ENCODE measurements at regions not wholly inside any gene's neighbourhood (a gene's known extent, or its start where the extent isn't known, plus 50 kb on each side); places are given as distances from the start of the nearest gene placed in this dataset.
A peak's percentile ranks its signal among the peaks of the same experiment; 100 is the strongest.
"Not testable (repeated sequence)": the region's sequence is repeated elsewhere in the genome, so short reads cannot be mapped to it uniquely, and the experiment has no call there.

- intact Hi-C loops (cut with DNase I; ENCODE audit: low total_unique reads); H3K27ac ChIP-seq; H3K4me3 ChIP-seq; H3K27me3 ChIP-seq (replicated peaks in 1 of 7); H3K4me1 ChIP-seq; H3K36me3 ChIP-seq: not testable (repeated sequence)
- H3K9me3 ChIP-seq, result peaks cover 0 to 50% (median 27%) of the 10 kb centered on the region in 8 donors
- WGBS, 5 donors, result 87 to 94% (median 90%) methylated on average over 9 to 15 of the region's 17 CpGs
- DNase-seq, result peak; percentile 34
These were observed 3879.3 kb downstream of the SRGAP2C start for GRCh38 chr1:125064029-125064428.

DNA sequence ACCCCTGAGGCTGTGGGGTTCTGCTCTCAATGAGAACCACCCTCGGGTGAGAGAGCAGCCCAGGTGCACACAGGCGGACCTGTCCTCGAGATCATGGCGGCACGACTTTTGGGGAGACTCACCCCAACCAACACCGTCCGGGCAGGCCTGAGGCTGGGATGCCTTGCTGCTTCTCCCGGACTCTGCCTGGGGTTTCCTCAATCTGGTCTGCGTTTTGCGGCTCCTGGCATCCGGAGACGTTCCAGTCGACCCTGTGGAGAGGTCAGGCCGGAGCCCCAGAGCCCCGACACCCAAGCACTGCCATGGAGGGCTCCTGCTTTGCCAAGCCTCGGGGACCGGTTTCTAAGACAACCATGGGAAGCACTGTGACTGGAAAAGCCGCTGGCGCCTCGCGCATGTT, 3879.7 kb downstream of the SRGAP2C start:
- Histone ChIP-seq H3K36me3 (no peaks in the 10 kb centered on the region), H3K4me3 (no peak overlapping the region), H3K4me1 (no peaks in the 10 kb centered on the region), H3K27ac (no peak overlapping the region), H3K9me3 (peaks cover 0 to 55% (median 31%) of the 10 kb centered on the region in 8 donors), H3K27me3 (replicated peaks in 1 of 7) (no peaks in the 10 kb centered on the region)
- intact Hi-C loops (cut with DNase I; ENCODE audit: low total_unique reads), result no loop called here
- TF ChIP-seq POLR2A (IDR thresholded peaks at IDR 0.05), result no peak
- TF ChIP-seq, protein P1, sequence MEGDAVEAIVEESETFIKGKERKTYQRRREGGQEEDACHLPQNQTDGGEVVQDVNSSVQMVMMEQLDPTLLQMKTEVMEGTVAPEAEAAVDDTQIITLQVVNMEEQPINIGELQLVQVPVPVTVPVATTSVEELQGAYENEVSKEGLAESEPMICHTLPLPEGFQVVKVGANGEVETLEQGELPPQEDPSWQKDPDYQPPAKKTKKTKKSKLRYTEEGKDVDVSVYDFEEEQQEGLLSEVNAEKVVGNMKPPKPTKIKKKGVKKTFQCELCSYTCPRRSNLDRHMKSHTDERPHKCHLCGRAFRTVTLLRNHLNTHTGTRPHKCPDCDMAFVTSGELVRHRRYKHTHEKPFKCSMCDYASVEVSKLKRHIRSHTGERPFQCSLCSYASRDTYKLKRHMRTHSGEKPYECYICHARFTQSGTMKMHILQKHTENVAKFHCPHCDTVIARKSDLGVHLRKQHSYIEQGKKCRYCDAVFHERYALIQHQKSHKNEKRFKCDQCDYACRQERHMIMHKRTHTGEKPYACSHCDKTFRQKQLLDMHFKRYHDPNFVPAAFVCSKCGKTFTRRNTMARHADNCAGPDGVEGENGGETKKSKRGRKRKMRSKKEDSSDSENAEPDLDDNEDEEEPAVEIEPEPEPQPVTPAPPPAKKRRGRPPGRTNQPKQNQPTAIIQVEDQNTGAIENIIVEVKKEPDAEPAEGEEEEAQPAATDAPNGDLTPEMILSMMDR (IDR thresholded peaks at IDR 0.05 in 8 of 11, conservative IDR thresholded peaks at IDR 0.05 in 3 of 11), result no peak
- DNase-seq, result peak; percentile 44
- WGBS, 5 donors, result 86 to 93% (median 91%) methylated on average over 9 to 21 of the region's 21 CpGs

DNA sequence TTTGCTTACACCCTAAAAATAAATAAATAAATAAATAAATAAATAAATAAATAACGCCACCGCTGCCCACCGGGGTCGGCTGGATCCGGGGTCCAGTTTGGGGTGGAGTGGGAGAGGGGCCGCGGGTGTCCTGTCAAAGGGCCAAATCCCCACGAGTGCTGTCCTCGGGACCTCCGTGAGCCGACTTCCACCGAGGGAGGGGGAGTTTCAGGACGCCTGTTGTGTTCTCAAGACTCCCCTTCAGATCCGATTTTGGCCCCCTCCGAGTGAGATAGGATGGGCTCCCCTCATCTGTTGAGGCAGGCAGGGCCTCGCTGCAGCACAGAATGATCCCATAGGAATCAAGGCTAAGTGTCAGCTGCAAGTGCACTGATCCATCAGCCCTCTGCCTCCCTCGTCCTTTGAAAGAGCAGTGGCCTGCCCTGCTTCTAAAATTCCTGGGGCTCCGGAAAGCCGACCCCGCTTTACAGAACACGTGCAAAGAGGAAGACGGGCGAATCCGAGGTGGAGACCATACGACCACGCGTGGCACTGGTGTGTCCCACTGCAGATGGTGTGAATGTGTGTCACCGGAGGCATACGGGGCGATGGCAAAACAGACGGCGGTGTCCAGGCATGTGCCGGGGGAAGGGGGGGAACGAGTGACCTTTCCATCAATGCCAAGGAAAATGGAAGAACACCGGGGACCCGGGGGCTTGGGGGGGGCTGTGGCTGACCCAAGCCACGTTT, 3880.5 kb downstream of the SRGAP2C start:
- H3K36me3 ChIP-seq, result no peaks in the 10 kb centered on the region
- no peaks in the 10 kb centered on the region for H3K4me1 ChIP-seq
- no peaks in the 10 kb centered on the region for H3K27me3 ChIP-seq (replicated peaks in 1 of 7)
- 85 to 94% (median 87%) methylated on average over 37 of the region's 37 CpGs for WGBS, 5 donors
- TF ChIP-seq POLR2A (IDR thresholded peaks at IDR 0.05) (no peak), POLR2AphosphoS5 (IDR thresholded peaks at IDR 0.05) (no peak)
- TF ChIP-seq, protein P1 (IDR thresholded peaks at IDR 0.05 in 8 of 11, conservative IDR thresholded peaks at IDR 0.05 in 3 of 11), result no peak
- peak; percentile 59 for DNase-seq
- no peak overlapping the region for H3K4me3 ChIP-seq
- intact Hi-C loops (cut with DNase I; ENCODE audit: low total_unique reads), result no loop called here
- peaks cover 0 to 63% (median 39%) of the 10 kb centered on the region in 8 donors for H3K9me3 ChIP-seq
- H3K27ac ChIP-seq, result no peak overlapping the region

GRCh38 chr1:125065821-125066180, 3881.0 kb downstream of the SRGAP2C start:
- DNase-seq, result peak; percentile 27
- Histone ChIP-seq H3K4me1 (no peaks in the 10 kb centered on the region), H3K36me3 (no peaks in the 10 kb centered on the region), H3K27me3 (replicated peaks in 1 of 7) (no peaks in the 10 kb centered on the region), H3K9me3 (peaks cover 0 to 68% (median 44%) of the 10 kb centered on the region in 8 donors), H3K4me3 (no peak overlapping the region), H3K27ac (no peak overlapping the region)
- TF ChIP-seq POLR2AphosphoS5 (IDR thresholded peaks at IDR 0.05) (no peak), POLR2A (IDR thresholded peaks at IDR 0.05) (no peak)
- TF ChIP-seq, protein P1 (IDR thresholded peaks at IDR 0.05 in 8 of 11, conservative IDR thresholded peaks at IDR 0.05 in 3 of 11), result no peak
- WGBS, 5 donors, result 79 to 91% (median 82%) methylated on average over 14 of the region's 14 CpGs
- intact Hi-C loops (cut with DNase I; ENCODE audit: low total_unique reads), result no loop called here
